OCI-LY1 (cell line): ENCODE measurements at regions not wholly inside any gene's neighbourhood (a gene's known extent, or its start where the extent isn't known, plus 50 kb on each side); places are given as distances from the start of the nearest gene placed in this dataset.

Experiments
- CTCF ChIP-seq: fragments of 200-600 bp; sonication (generic), shearing (Covaris generic); IDR thresholded peaks from 2 replicates; pipeline ENCODE4 v1.5.1; 2017; ENCODE audit warnings: mild to moderate bottlenecking, antibody characterized with exemption, low read length, moderate library complexity, mixed read lengths
- EZH2 ChIP-seq: fragments of 200-600 bp; sonication (generic), shearing (Covaris generic); IDR thresholded peaks from 2 replicates; pipeline ENCODE4 v1.8.0; 2017; ENCODE audit warnings: borderline replicate concordance, mixed run types, mild to moderate bottlenecking, antibody characterized with exemption, low read length, moderate library complexity, mixed read lengths

- TF ChIP-seq CTCF (no peak), EZH2 (no peak)
Measured at GRCh38 chr2:104476075-104476474, 377.8 kb upstream of the POU3F3 start.
